Renal cortex interstitium (tissue), 11 donors: ENCODE measurements at regions not wholly inside any gene's neighbourhood (a gene's known extent, or its start where the extent isn't known, plus 50 kb on each side); places are given as distances from the start of the nearest gene placed in this dataset.
"Not testable (repeated sequence)": the region's sequence is repeated elsewhere in the genome, so short reads cannot be mapped to it uniquely, and the experiment has no call there.

Experiments used
- DNase-seq, 11 donors: peaks; one replicate each; pipeline ENCODE4 v3.0.0-alpha.2; 2013; ENCODE audit warnings: low read depth in 9 of 11, low spot score in 4 of 11; ENCODE audit errors: extremely low read depth in 1 of 11

DNA sequence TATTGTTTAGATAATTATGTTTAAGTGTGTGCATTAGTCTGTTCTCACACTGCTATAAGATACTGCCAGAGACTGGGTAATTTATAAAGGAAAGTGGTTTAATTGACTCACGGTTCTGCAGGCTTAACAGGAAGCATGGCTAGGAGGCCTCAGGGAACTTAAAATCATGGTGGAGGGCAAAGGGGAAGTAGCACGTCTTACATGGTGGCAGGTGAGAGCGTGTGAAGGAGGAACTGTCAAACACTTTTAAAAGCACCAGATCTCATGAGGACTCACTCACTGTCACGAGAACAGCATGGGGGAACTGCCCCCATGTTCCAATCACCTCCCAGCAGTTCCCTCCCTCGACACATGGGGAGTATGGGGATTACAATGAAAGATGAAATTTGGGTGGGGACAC lies 203.5 kb upstream of the GOT2 start:
- DNase-seq = no peak

DNA sequence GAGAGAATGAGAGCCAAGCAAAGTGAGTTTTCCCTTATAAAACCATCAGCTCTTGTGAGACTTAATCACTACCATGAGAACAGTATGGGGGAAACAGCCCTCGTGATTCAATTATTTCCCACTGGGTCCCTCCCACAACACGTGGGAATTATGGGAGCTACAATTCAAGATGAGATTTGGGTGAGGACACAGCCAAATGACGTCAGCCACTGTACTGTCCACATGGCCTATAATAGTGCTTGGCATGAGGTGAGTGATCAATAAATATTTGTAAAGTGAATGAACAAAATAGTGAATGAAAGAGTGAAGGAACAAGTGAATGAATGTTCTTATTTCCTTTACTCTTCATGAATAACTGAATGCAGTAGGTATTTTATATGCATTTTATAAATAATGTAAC lies 199.1 kb upstream of the GOT2 start:
- DNase-seq = no peak

DNA sequence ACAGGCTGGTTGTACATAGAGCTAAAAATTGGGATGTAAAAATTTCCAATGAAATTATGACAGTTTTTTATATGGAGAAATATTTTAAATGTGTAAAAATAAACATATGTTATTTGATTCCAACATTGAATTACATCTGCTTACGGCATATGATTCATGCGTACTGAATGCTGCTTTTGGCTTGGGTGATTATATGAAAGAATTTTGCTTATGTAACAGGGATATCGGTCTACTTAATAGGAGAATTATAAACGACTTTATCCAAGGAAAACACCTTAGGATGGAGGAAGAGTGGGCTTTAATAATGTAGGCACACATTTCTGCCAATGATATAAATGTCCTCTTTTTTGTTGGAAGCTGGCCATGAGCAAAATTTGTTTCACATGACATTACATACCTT lies 197.3 kb upstream of the GOT2 start:
- DNase-seq = no peak

DNA sequence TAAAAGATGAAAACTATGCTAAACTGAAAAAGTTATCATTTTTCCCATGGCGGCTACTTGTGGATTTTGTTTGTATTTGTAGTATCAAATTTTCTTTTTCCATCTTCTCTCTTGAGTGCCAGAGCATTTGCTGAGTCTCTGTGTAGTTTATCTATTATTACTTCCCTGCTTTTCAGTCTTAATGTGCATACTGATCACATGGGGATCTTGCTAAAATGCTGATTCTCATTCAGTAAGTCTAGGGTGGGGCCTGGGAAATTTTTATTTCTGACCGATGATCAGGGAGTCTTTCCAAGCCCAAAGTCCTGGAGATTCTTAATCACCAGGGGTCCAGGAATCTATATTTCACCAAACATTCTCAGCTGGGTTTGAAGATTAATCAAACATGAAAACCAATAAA lies 189.0 kb upstream of the GOT2 start:
- DNase-seq = no peak

DNA sequence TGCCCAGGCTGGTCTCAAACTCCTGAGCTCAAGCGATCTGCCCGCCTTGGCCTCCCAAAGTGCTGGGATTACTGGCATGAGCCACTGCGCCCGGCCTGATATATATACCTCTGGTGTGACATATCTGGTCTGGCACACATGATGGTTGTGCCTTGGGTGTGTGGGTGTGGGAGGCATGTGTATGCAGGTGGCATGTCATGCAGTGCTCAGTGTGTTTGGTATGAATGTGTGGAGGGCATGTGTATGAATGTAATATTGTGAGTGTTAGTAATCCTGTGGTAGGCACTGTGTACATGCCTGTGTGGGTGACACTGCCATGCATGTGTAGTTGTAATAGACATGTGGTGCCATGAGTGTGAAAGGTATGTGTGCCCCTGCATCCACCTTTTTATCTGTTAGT lies 179.3 kb upstream of the GOT2 start:
- no peak for DNase-seq

DNA sequence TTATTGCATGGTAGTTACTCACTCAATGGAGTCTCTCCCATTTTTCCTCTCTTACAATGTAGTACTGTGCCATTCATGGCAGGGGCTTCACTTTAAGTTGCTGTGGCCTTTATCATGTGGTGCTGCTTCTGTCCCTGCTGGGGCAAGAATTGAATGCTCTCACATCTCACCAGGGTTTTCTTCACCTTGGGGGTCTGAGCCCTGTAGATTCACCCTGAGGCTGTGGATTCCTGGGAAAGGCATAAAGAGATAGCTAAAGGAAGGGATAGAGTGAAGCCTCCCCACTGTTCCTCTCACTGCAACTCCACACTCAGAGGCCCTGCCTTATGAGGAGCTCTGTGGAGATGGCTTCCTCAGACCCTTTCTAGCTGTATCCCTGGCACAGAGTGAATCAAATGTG lies 178.5 kb upstream of the GOT2 start:
- no peak for DNase-seq

DNA sequence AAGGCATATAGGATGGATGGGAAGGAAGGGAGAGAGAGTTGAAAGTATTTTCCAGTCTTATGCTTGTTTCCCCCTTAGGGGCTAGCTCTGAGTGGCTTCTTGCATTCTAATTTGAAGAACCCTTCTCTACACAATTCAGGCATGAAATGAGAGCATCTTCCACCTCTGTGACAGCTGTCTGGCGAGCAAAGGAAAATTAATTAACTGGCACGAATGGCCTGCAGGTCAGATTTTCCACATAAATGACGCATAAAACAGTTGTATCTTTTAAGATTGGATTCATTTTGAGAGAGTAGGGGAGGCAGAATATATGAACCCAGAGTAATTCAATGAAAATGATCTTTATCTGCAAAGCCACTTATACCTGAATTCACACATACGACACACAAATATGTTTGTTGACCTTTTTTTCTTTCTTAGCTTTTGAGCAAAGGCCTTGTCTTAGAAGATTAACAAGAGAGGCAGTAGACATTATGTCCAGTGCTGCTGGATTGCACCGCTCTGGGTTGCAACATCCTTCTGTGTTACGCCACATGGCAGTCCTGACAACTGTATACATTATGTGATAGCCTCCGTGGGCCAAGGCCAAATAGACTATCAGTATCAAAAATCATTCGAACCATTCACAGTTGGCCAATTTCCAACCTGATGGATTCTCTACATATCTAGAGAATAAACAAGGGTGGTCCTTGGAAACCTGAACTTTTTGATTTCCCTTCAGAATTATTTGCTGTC lies 173.0 kb upstream of the GOT2 start:
- no peak for DNase-seq

DNA sequence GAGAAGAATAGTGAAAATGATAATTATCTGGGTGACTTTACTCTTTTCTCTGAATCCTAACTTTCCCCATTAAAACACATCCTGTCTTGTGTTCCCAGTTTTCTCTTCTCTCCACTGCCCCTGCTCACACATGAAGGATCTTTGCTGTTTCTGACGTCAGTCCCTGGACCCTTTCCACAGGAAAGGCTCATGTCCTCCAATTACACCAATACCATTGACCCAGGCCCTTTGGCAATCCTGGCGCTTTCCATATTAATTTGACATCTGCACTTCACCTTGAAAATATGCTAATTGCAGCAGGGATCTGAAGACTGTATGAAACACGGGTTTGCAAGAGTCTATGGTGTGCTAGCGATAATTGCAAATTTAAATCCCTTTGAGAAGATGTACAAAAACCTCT lies 170.2 kb upstream of the GOT2 start:
- DNase-seq = peak in 1 of 11 donors; percentile 1

DNA sequence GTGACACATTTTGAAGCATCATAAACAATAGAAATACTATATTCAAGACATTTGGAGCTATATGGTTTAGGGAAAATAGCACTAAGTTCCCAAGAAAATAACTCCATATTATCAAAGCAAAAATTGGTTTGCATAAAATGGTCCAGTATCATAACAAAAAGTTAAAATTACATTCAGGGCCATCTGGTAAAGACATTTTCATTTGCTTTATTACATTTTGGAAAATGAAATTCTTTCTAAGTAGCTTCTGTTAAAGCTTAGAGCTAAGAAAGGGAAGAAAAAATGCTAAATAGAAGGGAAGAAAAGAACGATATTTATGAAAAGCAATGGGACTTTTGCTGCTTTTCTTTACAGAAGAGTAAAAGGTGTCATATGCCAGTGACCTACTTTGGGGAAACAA lies 155.4 kb upstream of the GOT2 start:
- DNase-seq = no peak

DNA sequence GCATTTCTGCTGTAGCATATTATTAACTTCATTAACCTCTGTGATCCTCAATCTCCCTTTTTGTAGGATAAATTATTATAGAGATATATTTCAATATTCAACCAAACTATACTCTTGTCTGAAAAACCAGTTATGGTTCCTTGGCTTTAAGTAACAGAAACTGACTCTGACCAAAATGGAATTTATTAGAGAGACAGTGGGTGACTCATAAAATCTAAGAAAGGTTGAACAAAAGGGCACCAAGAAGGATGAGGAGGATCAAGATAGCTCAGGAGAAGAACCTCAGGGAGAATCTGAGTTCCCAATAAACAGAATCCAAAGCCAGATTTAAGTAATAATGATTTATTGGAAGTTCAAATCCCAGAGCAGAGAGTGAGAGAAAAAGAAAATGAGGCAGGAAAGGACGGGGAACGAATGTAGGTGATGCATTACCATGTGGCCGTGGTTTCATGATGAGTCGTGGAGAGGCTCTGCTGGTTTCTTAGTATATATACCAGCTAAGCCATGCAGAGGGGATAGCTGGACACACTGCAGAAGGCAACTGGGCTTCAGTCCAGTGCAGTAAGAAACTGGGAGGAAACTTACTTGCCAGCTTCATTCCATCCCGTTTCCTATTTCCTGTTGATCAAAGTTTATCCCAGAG lies 151.5 kb upstream of the GOT2 start:
- no peak for DNase-seq

DNA sequence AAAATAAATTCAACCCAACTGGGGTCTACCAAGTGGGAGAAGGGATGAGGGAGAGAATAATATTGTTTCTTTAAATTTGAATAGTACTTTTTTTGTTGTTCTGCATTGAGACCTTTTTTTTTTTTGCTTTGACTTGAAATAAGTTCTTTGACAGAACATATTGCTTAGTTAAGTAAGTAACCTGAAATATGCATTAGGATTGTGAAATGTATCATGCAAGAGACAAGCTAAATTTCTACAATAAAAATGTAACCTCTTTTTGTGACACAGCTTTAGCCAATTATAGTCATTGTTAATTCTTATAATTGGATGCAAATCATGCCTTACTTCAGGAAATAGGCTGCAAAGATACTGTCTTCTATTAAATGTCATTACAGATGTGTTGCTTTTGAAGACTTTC lies 150.0 kb upstream of the GOT2 start:
- no peak for DNase-seq

DNA sequence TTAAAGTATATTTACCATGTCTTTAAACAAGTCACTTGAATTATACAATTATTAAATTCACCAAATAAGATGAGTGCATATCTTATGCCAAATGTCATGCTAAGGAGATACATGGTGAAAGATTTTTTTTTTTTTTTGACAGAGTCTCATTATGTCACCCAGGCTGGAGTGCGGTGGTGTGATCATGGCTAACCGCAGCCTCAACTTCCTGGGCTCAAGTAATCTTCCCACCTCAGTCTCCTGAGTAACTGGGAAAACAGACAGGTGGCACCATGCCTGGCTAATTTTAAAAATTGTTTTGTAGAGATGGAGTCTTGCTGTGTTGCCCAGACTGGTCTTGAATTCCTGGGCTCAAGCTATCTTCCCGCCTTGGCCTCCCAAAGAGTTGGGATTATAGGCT lies 149.0 kb upstream of the GOT2 start:
- DNase-seq = no peak

DNA sequence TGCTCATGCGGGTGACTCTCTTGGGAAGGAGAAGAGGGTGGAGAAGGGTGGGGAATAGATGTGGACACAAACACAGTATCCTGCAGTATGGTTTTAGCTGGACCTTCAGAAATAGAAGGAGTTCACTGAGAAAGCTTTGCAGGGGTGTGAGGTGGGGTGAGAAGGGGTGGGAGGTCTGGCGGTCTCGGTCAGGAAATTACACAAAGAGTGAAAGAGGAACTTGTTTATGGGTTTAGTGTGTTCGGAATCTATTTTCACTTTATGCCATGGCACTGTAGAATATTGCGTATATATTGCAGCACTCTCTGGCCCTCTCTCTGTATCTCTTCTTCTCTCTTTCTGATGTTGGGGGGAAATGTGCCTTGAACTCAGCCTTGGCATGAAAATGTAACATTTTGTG lies 148.2 kb upstream of the GOT2 start:
- no peak for DNase-seq

DNA sequence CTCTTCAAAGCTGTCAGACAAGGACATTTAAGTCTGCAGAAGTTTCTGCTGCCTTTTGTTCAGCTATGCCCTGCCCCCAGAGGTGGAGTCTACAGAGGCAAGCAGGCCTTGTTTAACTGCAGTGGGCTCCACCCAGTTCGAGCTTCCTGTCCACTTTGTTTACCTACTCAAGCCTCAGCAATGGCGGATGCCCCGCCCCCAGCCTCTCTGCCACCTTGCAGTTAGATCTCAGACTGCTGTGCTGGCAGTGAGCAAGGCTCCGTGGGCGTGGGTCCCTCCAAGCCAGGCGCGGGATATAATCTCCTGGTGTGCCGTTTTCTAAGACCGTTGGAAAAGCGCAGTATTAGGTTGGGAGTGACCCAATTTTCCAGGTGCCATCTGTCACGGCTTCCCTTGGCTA lies 144.5 kb upstream of the GOT2 start:
- not testable (repeated sequence) for DNase-seq

DNA sequence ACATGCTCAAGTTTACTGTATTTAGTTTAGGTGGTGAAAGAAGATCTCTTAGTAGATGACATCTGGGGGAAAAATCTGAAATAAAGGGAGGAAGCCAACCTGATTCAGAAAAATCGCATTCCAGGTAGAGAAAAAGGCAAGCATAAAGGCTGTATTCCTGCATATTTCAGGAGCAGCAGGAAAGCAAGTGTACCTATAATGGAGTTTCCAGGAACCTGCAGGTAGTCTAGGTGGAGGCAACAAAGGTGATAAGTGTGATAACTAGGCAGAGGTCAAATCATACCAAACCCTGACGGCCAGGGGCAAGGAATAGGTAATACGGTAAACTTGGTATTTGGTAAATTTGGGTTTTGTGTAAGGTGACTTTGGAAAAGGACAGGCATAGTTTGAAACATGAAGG lies 132.8 kb upstream of the GOT2 start:
- DNase-seq = no peak

DNA sequence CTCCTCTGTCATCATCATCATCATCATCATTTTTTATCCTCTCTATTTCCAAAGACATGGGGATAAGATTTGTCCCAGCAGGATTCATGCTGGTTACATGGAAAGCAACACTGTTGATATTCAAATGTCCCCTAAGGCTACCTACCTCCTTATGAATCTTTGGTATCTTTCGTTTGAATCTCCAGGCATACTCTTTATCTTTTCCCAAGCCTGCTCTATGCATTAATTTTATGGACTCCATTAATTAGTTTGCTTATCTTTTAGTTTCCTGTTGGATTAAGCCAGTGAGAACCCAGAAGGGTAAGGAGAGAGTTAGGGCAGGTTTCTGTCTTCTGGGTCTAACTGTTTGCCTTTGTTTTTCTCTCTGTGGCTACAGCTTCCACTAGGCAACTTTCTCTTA lies 129.6 kb upstream of the GOT2 start:
- no peak for DNase-seq

DNA sequence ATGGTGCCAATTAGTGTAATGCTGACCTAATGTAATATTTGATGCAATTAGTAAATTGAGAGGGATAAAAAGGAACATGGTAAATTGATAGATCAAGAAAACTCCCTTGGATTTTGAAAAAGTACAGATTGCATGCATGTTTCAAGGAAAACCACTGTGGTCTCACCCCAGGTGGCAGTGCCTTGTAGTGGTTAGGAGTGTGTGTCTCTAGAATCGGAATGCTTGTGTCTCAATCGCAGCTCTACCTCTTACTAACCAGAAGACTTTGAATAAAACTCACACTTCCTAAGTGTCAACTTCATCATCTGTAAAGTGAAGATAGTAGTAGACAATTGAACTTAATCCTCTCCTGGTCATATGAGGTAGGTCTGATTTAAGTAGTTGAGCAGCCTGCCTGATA lies 128.9 kb upstream of the GOT2 start:
- no peak for DNase-seq

DNA sequence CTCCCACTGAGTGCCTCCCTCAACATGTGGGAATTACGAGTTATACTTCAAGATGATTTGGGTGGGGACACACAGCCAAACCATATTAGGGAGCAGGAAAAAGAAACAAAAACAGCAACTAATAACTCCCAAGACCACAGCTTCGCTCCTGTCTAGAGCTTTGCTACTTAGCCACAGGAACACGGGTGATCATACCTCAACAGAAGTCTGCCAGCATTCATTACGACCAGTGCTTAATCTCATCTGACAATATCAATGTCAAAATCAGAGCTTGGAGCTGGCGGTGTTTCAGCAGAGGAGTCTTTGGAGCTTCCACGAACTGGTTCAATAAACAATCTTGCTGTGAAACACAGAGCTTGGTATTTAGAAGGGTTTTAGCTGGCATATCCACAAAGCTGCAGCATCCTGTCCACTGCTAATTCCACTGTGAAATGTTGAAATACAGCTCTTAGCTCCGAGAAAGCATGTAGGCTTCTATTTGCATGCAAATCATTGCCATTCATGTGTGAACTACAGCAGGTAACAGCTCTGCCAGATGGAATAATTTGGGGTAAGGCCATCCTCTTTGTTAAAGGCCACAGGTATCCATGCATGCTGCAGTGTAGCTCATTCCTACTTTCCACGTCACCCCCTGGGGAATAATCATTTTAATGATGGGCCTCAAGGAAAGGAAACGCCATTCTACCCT lies 128.4 kb upstream of the GOT2 start:
- DNase-seq = no peak

DNA sequence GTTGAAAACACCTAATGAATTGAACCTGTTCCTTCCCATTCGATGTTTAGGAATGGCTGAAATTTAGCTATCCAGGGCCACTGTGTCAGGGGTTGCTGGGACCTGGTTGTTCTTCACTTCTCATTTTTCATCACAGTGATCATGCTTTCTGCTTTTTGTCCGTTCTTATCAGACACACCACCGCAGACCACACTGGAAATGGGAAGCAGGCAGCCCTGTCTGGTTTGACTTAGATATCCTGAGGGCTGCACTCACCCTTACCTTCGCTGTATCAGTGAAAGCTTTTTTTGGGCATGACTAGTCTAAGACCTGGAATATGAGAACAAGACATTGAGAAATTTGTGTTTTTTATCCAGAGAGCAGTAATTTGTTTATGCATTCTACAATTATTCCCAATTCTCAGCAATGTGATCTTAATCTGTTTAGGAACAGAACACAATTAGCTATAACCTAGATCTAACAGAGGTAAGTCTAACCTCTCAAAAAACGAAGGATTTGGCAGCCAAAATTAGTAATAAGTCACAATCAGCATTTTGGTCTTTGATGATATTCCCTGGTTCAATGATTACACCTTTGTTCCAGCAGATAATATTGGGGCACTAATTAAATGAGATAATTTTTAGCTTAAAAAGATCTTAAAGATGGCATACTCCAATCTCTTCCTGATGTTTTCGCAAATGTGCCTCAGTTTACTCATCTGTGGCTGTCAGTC lies 126.0 kb upstream of the GOT2 start:
- DNase-seq = no peak

DNA sequence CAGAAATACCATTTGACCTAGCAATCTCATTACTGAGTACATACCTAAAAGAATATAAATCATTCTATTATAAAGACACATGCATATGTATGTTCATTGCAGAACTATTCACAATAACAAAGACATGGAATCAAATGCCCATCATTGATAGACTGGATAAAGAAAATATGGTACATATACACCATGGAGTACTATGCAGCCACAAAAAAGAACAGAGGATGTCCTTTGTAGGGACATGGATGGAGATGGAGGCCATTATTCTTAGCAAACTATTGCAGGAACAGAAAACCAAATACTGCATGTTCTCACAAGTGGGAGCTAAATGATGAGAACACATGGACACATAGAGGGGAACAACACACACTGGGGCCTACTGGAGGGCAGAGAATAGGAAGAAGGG lies 124.5 kb upstream of the GOT2 start:
- DNase-seq = not testable (repeated sequence)
